ENCODE measurements at regions not wholly inside any gene's neighbourhood (a gene's known extent, or its start where the extent isn't known, plus 50 kb on each side); places are given as distances from the start of the nearest gene placed in this dataset.

DNA sequence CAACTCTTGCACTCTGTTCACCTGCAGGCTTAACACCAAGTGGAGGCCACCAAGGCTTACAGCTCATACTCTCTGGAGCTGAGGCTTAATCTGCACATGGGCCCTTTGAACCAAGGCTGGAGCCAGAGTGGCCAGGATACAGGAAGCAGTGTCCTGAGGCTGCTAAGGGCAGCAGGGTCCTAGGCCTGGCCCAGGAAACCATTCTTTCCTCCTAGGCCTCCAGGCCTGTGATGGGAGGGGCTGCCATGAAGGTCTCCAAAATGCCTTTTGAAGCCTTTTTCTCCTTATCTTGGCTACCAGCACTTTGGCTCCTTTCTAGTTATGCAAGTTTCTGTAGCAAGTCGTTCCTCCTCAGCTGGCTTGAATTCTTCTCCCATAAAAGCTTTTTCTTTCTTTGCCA is 68.0 kb upstream of the GNAI1 start:
- H3K27me3 ChIP-seq: no peaks in the 10 kb centered on the region
- 100% methylated on average over 1 of the region's 1 CpG for WGBS (ENCODE audit: low lambda C conversion rate, missing lambda C conversion rate)

GRCh38 chr7:80063834-80064233 is 70.8 kb upstream of the GNAI1 start:
- Histone ChIP-seq H2AFZ (no peak overlapping the region), H3K27ac (no peak overlapping the region), H3K9me2 (replicated peaks; ENCODE audit: insufficient read depth) (no peaks in the 10 kb centered on the region), H3K36me3 (replicated peaks; ENCODE audit: insufficient read depth, low read depth) (no peaks in the 10 kb centered on the region), H3K27me3 (no peaks in the 10 kb centered on the region), H3K9me3 (ENCODE audit: low read depth) (no peaks in the 10 kb centered on the region), H3K4me2 (peak overlapping the region; percentile 39), H4K20me1 (ENCODE audit: insufficient read depth, poor library complexity, severe bottlenecking) (no peaks in the 10 kb centered on the region), H3K79me2 (no peaks in the 10 kb centered on the region), H3K4me1 (ENCODE audit: insufficient read depth) (no peaks in the 10 kb centered on the region), H3K4me3 (no peak overlapping the region)
- no peak for TF ChIP-seq EZH2 (IDR thresholded peaks at IDR 0.05; ENCODE audit: borderline replicate concordance)
- no peak for TF ChIP-seq EZH2phosphoT487 (IDR thresholded peaks at IDR 0.05; ENCODE audit: low read depth, severe bottlenecking, unreplicated experiment)
- TF ChIP-seq, protein P1, sequence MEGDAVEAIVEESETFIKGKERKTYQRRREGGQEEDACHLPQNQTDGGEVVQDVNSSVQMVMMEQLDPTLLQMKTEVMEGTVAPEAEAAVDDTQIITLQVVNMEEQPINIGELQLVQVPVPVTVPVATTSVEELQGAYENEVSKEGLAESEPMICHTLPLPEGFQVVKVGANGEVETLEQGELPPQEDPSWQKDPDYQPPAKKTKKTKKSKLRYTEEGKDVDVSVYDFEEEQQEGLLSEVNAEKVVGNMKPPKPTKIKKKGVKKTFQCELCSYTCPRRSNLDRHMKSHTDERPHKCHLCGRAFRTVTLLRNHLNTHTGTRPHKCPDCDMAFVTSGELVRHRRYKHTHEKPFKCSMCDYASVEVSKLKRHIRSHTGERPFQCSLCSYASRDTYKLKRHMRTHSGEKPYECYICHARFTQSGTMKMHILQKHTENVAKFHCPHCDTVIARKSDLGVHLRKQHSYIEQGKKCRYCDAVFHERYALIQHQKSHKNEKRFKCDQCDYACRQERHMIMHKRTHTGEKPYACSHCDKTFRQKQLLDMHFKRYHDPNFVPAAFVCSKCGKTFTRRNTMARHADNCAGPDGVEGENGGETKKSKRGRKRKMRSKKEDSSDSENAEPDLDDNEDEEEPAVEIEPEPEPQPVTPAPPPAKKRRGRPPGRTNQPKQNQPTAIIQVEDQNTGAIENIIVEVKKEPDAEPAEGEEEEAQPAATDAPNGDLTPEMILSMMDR (IDR thresholded peaks at IDR 0.05; ENCODE audit: poor library complexity): no peak
- DNase-seq (ENCODE audit: low spot score): no peak
- 49% methylated on average over 4 of the region's 4 CpGs for WGBS (ENCODE audit: low lambda C conversion rate, missing lambda C conversion rate)

More for the DNA sequence above, 68.0 kb upstream of the GNAI1 start:
- no peak for DNase-seq (ENCODE audit: low spot score)
- H4K20me1 ChIP-seq (ENCODE audit: insufficient read depth, poor library complexity, severe bottlenecking): no peaks in the 10 kb centered on the region
- H3K27ac ChIP-seq: no peak overlapping the region
- TF ChIP-seq EZH2 (IDR thresholded peaks at IDR 0.05; ENCODE audit: borderline replicate concordance) (no peak), EZH2phosphoT487 (IDR thresholded peaks at IDR 0.05; ENCODE audit: low read depth, severe bottlenecking, unreplicated experiment) (no peak)
- TF ChIP-seq, protein P1 (IDR thresholded peaks at IDR 0.05; ENCODE audit: poor library complexity): no peak
- no peaks in the 10 kb centered on the region for H3K9me2 ChIP-seq (replicated peaks; ENCODE audit: insufficient read depth)
- no peaks in the 10 kb centered on the region for H3K79me2 ChIP-seq
- H3K4me3 ChIP-seq: no peak overlapping the region
- no peak overlapping the region for H3K4me2 ChIP-seq
- no peaks in the 10 kb centered on the region for H3K4me1 ChIP-seq (ENCODE audit: insufficient read depth)
- H3K9me3 ChIP-seq (ENCODE audit: low read depth): no peaks in the 10 kb centered on the region
- H3K36me3 ChIP-seq (replicated peaks; ENCODE audit: insufficient read depth, low read depth): no peaks in the 10 kb centered on the region
- no peak overlapping the region for H2AFZ ChIP-seq

GRCh38 chr7:80060218-80060806 is 74.3 kb upstream of the GNAI1 start:
- Histone ChIP-seq H3K79me2 (no peaks in the 10 kb centered on the region), H3K4me3 (no peak overlapping the region), H3K36me3 (replicated peaks; ENCODE audit: insufficient read depth, low read depth) (no peaks in the 10 kb centered on the region), H3K4me1 (ENCODE audit: insufficient read depth) (no peaks in the 10 kb centered on the region), H3K4me2 (no peak overlapping the region), H4K20me1 (ENCODE audit: insufficient read depth, poor library complexity, severe bottlenecking) (no peaks in the 10 kb centered on the region), H3K27ac (no peak overlapping the region), H3K9me3 (ENCODE audit: low read depth) (no peaks in the 10 kb centered on the region), H3K27me3 (no peaks in the 10 kb centered on the region), H3K9me2 (replicated peaks; ENCODE audit: insufficient read depth) (no peaks in the 10 kb centered on the region), H2AFZ (no peak overlapping the region)
- WGBS (ENCODE audit: low lambda C conversion rate, missing lambda C conversion rate): 80% methylated on average over 1 of the region's 1 CpG
- no peak for TF ChIP-seq EZH2 (IDR thresholded peaks at IDR 0.05; ENCODE audit: borderline replicate concordance)
- TF ChIP-seq, protein P1 (IDR thresholded peaks at IDR 0.05; ENCODE audit: poor library complexity): peak; percentile 74
- peak; percentile 52 for DNase-seq (ENCODE audit: low spot score)

GRCh38 chr7:80057488-80057887 is 77.1 kb upstream of the GNAI1 start:
- H4K20me1 ChIP-seq (ENCODE audit: insufficient read depth, poor library complexity, severe bottlenecking): no peaks in the 10 kb centered on the region
- H3K9me3 ChIP-seq (ENCODE audit: low read depth): no peaks in the 10 kb centered on the region
- no peaks in the 10 kb centered on the region for H3K9me2 ChIP-seq (replicated peaks; ENCODE audit: insufficient read depth)
- H3K36me3 ChIP-seq (replicated peaks; ENCODE audit: insufficient read depth, low read depth): no peaks in the 10 kb centered on the region
- no peak overlapping the region for H3K4me2 ChIP-seq
- TF ChIP-seq EZH2phosphoT487 (IDR thresholded peaks at IDR 0.05; ENCODE audit: low read depth, severe bottlenecking, unreplicated experiment) (no peak), EZH2 (IDR thresholded peaks at IDR 0.05; ENCODE audit: borderline replicate concordance) (no peak)
- TF ChIP-seq, protein P1 (IDR thresholded peaks at IDR 0.05; ENCODE audit: poor library complexity): no peak
- no peak overlapping the region for H3K4me3 ChIP-seq
- H3K4me1 ChIP-seq (ENCODE audit: insufficient read depth): no peaks in the 10 kb centered on the region
- 87% methylated on average over 3 of the region's 3 CpGs for WGBS (ENCODE audit: low lambda C conversion rate, missing lambda C conversion rate)
- no peaks in the 10 kb centered on the region for H3K79me2 ChIP-seq
- H3K27me3 ChIP-seq: no peaks in the 10 kb centered on the region
- DNase-seq (ENCODE audit: low spot score): no peak
- H2AFZ ChIP-seq: no peak overlapping the region
- H3K27ac ChIP-seq: no peak overlapping the region

Data from hepatocyte (in vitro differentiated cells).